AG09309 (cell line): ENCODE measurements at regions not wholly inside any gene's neighbourhood (a gene's known extent, or its start where the extent isn't known, plus 50 kb on each side); places are given as distances from the start of the nearest gene placed in this dataset.

Experiments
- DNase-seq: peaks from one replicate; pipeline ENCODE4 v3.0.0-alpha.2; 2010; ENCODE audit warnings: low read depth
- H3K4me3 ChIP-seq: 2 replicates; pipeline ENCODE4 v1.5.1; 2011; ENCODE audit warnings: mild to moderate bottlenecking, low read depth, low read length, moderate library complexity; ENCODE audit not compliant: control insufficient read depth
- CTCF ChIP-seq: IDR thresholded peaks from 2 replicates; pipeline ENCODE4 v1.5.1; 2011; ENCODE audit warnings: mild to moderate bottlenecking, low read depth, low read length, inconsistent platforms; ENCODE audit not compliant: insufficient read depth, control insufficient read depth; ENCODE audit errors: missing control alignments

- H3K4me3 ChIP-seq, result no peak overlapping the region
- no peak for DNase-seq
- no peak for TF ChIP-seq CTCF
Observed at GRCh38 chr21:27636656-27637055, 669.8 kb upstream of the ADAMTS5 start.

DNA sequence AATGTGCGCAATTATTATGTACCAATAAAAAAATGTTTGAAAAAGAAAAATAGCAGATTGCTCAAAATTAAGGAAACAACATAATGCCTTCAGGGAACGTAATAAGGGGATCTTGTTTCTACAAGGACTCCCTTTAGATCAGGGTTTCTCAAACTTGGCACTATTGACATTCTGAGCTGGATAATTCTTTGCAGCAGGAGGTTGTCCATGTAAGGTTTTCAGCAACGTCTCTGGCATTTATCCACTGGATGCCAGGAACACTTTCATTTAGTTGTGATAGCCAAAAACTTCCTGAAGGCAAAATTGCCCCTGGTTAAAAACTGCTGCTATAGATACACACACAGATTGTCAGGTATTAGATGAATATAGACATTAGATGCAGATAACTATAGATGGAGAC is 666.7 kb upstream of the ADAMTS5 start:
- TF ChIP-seq CTCF, result no peak
- no peak for DNase-seq

GRCh38 chr21:27631471-27631870 is 664.6 kb upstream of the ADAMTS5 start:
- H3K4me3 ChIP-seq, result no peak overlapping the region
- DNase-seq, result peak; percentile 29
- no peak for TF ChIP-seq CTCF

More for the DNA sequence above, 666.7 kb upstream of the ADAMTS5 start:
- H3K4me3 ChIP-seq, result no peak overlapping the region

DNA sequence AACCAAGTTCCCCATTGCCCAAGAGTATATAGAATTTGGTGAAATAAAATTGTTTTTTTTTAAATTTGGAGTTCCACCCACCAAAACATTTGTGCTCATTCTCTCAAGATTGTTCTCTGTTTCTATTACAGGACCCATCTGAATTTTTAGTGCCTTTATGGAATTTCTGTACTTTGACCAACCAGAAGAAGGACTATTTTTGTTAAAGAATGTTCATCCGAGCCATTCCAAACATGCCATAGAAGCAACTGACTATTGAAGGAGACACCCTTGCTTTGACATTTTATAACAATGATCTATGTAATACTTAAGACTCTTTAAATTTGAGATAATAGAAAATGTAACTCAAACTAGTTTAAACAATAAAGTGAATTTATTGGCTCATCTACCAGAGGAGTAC is 655.7 kb upstream of the ADAMTS5 start:
- no peak for TF ChIP-seq CTCF
- DNase-seq, result no peak
- H3K4me3 ChIP-seq, result no peak overlapping the region

DNA sequence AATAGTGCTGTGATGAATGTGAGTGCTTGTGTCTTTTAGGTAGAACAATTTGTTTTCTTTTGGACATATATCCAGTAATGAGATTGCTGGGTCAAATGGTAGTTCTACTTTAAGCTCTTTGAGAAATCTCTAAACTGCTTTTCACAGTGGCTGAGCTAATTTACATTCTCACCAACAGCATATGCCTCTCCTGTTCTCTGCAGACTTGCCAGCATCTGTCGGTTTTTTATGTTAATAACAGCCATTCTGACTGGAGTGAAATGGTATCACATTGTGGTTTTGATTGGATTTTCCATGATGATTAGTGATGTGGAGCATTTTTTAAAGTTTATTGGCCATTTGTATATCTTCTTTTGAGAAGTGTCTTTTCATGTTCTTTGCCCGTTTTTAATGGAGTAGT is 647.3 kb upstream of the ADAMTS5 start:
- no peak for TF ChIP-seq CTCF
- H3K4me3 ChIP-seq, result no peak overlapping the region
- no peak for DNase-seq

DNA sequence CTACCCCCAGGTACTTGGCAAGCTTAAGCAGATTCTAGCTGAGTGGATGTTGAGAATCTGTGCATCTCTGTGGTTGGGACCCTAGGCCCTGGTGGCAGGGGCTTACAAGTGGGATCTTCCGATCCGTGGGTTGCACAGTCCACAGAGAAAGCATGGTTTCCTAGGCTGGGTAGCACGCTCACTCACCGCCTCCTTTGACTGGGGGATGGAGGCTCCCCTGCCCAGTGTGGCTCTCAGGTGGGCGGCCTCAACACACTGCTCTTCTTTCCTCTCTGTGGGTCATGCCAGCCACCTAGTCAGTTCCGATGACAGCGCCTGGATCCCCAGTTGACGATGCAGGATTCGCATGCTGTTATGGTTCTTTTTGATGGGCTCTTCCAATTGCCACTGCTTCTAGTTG is 639.5 kb upstream of the ADAMTS5 start:
- no peak for TF ChIP-seq CTCF
- no peak overlapping the region for H3K4me3 ChIP-seq
- DNase-seq, result no peak

GRCh38 chr21:27596196-27596595 is 629.3 kb upstream of the ADAMTS5 start:
- TF ChIP-seq CTCF, result no peak
- DNase-seq, result no peak
- H3K4me3 ChIP-seq, result no peak overlapping the region
